ENCODE measurements at regions not wholly inside any gene's neighbourhood (a gene's known extent, or its start where the extent isn't known, plus 50 kb on each side); places are given as distances from the start of the nearest gene placed in this dataset.

DNA sequence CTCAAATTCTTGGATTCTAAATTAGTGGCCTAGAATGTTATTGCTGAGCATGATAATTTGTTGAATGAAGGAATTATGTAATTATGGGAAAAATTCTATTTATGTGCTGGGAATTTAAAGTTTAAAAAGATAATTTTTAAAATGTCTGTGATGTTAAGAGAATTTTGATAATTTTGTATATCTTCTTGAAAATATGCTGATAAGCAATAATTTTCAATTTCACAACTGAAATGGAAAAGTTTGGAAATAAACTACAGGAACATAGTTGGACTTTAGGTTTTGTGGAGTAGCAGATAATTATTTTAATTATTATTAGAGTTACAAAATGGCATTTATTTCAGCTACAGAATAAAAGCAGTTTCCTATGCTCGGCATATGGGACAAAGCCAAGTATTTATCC, 268.5 kb upstream of the TPK1 start:
- no peak overlapping the region for H3K4me3 ChIP-seq
- no peak for FAIRE-seq
- BruUV-seq (replicated peaks), result no TSS peak
- H2AFZ ChIP-seq (ENCODE audit: control insufficient read depth, low read depth, low read length), result no peak overlapping the region
- H3K9me3 ChIP-seq (replicated peaks; ENCODE audit: control insufficient read depth, insufficient read depth, low read length), result no peaks in the 10 kb centered on the region
- CTCF ChIA-PET, result no interaction called here
- H3K9ac ChIP-seq (ENCODE audit: control insufficient read depth, insufficient read depth, low read length), result no peak overlapping the region
- no peaks in the 10 kb centered on the region for H3K36me3 ChIP-seq (ENCODE audit: control insufficient read depth in 2 of 2, insufficient read depth in 2 of 2, low read length in 1 of 2)
- POLR2A ChIA-PET, result no interaction called here
- H3K27me3 ChIP-seq (replicated peaks in 1 of 2; ENCODE audit: control insufficient read depth in 2 of 2, insufficient read depth in 2 of 2, low read length in 1 of 2), result no peaks in the 10 kb centered on the region
- no peak overlapping the region for H3K27ac ChIP-seq (ENCODE audit: control insufficient read depth, insufficient read depth)
- intact Hi-C loops (cut with micrococcal nuclease; ENCODE audit: unreplicated experiment), result no loop called here
- SMC1A ChIA-PET (ENCODE audit: uncharacterized antibody, unreplicated experiment), result interaction anchor here (0.7 to 1.2 kb wide), 2 partner anchors 9 to 33 kb away, joined by 3 read pairs; no protein-coding TSS in a partner anchor
- 30% methylated on average over 1 of the region's 1 CpG for WGBS (ENCODE audit: insufficient coverage, insufficient replicate concordance, low lambda C conversion rate, missing lambda C conversion rate)
- H4K20me1 ChIP-seq (ENCODE audit: control insufficient read depth, insufficient read depth), result no peaks in the 10 kb centered on the region
- RAD21 ChIA-PET (ENCODE audit: unreplicated experiment), result no interaction called here
- DNase-seq (ENCODE audit: low read depth, low spot score), result no peak
- no peak overlapping the region for H3K4me2 ChIP-seq (ENCODE audit: control insufficient read depth, insufficient read depth)
- H3K79me2 ChIP-seq (ENCODE audit: control insufficient read depth, insufficient read depth, low read length), result no peaks in the 10 kb centered on the region
- in situ Hi-C loops (cut with MboI), result no loop called here
- no peak for ATAC-seq
- H3K4me1 ChIP-seq (ENCODE audit: control insufficient read depth, insufficient read depth, low read length), result no peaks in the 10 kb centered on the region
- TF ChIP-seq, protein P1, sequence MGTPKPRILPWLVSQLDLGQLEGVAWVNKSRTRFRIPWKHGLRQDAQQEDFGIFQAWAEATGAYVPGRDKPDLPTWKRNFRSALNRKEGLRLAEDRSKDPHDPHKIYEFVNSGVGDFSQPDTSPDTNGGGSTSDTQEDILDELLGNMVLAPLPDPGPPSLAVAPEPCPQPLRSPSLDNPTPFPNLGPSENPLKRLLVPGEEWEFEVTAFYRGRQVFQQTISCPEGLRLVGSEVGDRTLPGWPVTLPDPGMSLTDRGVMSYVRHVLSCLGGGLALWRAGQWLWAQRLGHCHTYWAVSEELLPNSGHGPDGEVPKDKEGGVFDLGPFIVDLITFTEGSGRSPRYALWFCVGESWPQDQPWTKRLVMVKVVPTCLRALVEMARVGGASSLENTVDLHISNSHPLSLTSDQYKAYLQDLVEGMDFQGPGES (IDR thresholded peaks at IDR 0.05), result no peak
- no peak for TF ChIP-seq SIX5 (IDR thresholded peaks at IDR 0.05; ENCODE audit: low read depth, low read length, severe bottlenecking)
- no peak for TF ChIP-seq CREB1 (IDR thresholded peaks at IDR 0.05; ENCODE audit: low read depth)
- no peak for TF ChIP-seq HSF1 (IDR thresholded peaks at IDR 0.05; ENCODE audit: low read depth, low read length)
- TF ChIP-seq BCL3 (IDR thresholded peaks at IDR 0.05; ENCODE audit: borderline replicate concordance, insufficient read depth, low read depth, low read length, poor library complexity, severe bottlenecking), result no peak
- TF ChIP-seq NR2F1 (conservative IDR thresholded peaks at IDR 0.05), result no peak
- TF ChIP-seq TCF7 (IDR thresholded peaks at IDR 0.05; ENCODE audit: borderline replicate concordance), result no peak
- TF ChIP-seq PAX5 (IDR thresholded peaks at IDR 0.05; ENCODE audit: borderline replicate concordance, low read depth, low read length), result no peak
- TF ChIP-seq, protein P2, sequence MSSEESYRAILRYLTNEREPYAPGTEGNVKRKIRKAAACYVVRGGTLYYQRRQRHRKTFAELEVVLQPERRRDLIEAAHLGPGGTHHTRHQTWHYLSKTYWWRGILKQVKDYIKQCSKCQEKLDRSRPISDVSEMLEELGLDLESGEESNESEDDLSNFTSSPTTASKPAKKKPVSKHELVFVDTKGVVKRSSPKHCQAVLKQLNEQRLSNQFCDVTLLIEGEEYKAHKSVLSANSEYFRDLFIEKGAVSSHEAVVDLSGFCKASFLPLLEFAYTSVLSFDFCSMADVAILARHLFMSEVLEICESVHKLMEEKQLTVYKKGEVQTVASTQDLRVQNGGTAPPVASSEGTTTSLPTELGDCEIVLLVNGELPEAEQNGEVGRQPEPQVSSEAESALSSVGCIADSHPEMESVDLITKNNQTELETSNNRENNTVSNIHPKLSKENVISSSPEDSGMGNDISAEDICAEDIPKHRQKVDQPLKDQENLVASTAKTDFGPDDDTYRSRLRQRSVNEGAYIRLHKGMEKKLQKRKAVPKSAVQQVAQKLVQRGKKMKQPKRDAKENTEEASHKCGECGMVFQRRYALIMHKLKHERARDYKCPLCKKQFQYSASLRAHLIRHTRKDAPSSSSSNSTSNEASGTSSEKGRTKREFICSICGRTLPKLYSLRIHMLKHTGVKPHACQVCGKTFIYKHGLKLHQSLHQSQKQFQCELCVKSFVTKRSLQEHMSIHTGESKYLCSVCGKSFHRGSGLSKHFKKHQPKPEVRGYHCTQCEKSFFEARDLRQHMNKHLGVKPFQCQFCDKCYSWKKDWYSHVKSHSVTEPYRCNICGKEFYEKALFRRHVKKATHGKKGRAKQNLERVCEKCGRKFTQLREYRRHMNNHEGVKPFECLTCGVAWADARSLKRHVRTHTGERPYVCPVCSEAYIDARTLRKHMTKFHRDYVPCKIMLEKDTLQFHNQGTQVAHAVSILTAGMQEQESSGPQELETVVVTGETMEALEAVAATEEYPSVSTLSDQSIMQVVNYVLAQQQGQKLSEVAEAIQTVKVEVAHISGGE (CRISPR knock-in tag; IDR thresholded peaks at IDR 0.05), result no peak
- TF ChIP-seq RAD51 (IDR thresholded peaks at IDR 0.05), result no peak
- TF ChIP-seq, protein P3, sequence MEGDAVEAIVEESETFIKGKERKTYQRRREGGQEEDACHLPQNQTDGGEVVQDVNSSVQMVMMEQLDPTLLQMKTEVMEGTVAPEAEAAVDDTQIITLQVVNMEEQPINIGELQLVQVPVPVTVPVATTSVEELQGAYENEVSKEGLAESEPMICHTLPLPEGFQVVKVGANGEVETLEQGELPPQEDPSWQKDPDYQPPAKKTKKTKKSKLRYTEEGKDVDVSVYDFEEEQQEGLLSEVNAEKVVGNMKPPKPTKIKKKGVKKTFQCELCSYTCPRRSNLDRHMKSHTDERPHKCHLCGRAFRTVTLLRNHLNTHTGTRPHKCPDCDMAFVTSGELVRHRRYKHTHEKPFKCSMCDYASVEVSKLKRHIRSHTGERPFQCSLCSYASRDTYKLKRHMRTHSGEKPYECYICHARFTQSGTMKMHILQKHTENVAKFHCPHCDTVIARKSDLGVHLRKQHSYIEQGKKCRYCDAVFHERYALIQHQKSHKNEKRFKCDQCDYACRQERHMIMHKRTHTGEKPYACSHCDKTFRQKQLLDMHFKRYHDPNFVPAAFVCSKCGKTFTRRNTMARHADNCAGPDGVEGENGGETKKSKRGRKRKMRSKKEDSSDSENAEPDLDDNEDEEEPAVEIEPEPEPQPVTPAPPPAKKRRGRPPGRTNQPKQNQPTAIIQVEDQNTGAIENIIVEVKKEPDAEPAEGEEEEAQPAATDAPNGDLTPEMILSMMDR (IDR thresholded peaks at IDR 0.05 in 2 of 3, conservative IDR thresholded peaks at IDR 0.05 in 1 of 3; ENCODE audit: control insufficient read depth in 2 of 3, extremely low read depth in 1 of 3, insufficient read depth in 1 of 3, low read depth in 3 of 3, low read length in 3 of 3), result no peak
- no peak for TF ChIP-seq CBX5 (IDR thresholded peaks at IDR 0.05; ENCODE audit: low read depth)
- TF ChIP-seq RBBP5 (conservative IDR thresholded peaks at IDR 0.05), result no peak
